H1 (cell line): ENCODE measurements at regions not wholly inside any gene's neighbourhood (a gene's known extent, or its start where the extent isn't known, plus 50 kb on each side); places are given as distances from the start of the nearest gene placed in this dataset.

Experiments
- CTCF ChIA-PET: fragments of 300-600 bp; sonication (Branson Sonifier 250); formaldehyde crosslinking; loops from one replicate; lab custom pipeline; 2021; ENCODE audit not compliant: partially characterized antibody; lab: Charles Lee
- POLR2A ChIA-PET: fragments of 300-600 bp; sonication (Branson Sonifier 250); formaldehyde crosslinking; loops from one replicate; lab custom pipeline; 2021; ENCODE audit warnings: inconsistent platforms; ENCODE audit not compliant: partially characterized antibody; lab: Charles Lee
- DNase-seq, 2 experiments: peaks; one replicate each; pipeline versions ENCODE4 v3.0.0 to v3.0.0-alpha.2; 2010 to 2022; ENCODE audit warnings: low spot score in 2 of 2, low read depth in 1 of 2, mixed read lengths in 1 of 2
- FAIRE-seq: peaks from 2 replicates; lab custom pipeline; 2011; peaks lifted over from hg19 to GRCh38; lab: Jason Lieb, UNC
- H2AFZ ChIP-seq: 2 replicates; pipeline ENCODE4 v1.8.1; 2012; ENCODE audit warnings: low read length, inconsistent platforms
- H2AK5ac ChIP-seq: 2 replicates; pipeline ENCODE4 v1.6.1; 2013; ENCODE audit warnings: low read depth, low read length
- H2BK120ac ChIP-seq: replicated peaks from 2 replicates; pipeline ENCODE3; 2013; ENCODE audit warnings: low read depth, low read length, inconsistent platforms
- H2BK12ac ChIP-seq: 2 replicates; pipeline ENCODE4 v1.6.1; 2013; ENCODE audit warnings: low read depth, low read length
- H2BK15ac ChIP-seq: 2 replicates; pipeline ENCODE4 v1.6.1; 2013; ENCODE audit warnings: low read length
- H2BK20ac ChIP-seq: 2 replicates; pipeline ENCODE4 v1.6.1; 2013; ENCODE audit warnings: low read length
- H2BK5ac ChIP-seq: 2 replicates; pipeline ENCODE4 v1.6.1; 2013; ENCODE audit warnings: low read depth, low read length
- H3K14ac ChIP-seq: 2 replicates; pipeline ENCODE4 v1.6.1; 2013; ENCODE audit warnings: inconsistent platforms; ENCODE audit not compliant: insufficient read length
- H3K18ac ChIP-seq: 2 replicates; pipeline ENCODE4 v1.6.1; 2013; ENCODE audit warnings: low read length; ENCODE audit errors: extremely low read depth
- H3K23ac ChIP-seq: 2 replicates; pipeline ENCODE4 v1.6.1; 2013; ENCODE audit warnings: inconsistent platforms; ENCODE audit not compliant: insufficient read length
- H3K23me2 ChIP-seq: 2 replicates; pipeline ENCODE4 v1.6.1; 2013; ENCODE audit warnings: low read depth, low read length
- H3K27ac ChIP-seq: 2 replicates; pipeline ENCODE4 v1.6.1; 2011; ENCODE audit warnings: low read depth, low read length, inconsistent platforms
- H3K27me3 ChIP-seq, 4 experiments: replicated peaks in 1 of 4; 1 replicate in 1 of 4; 2 replicates in 3 of 4; pipeline versions ENCODE4 v1.6.1 to v1.8.1; 2011 to 2013; ENCODE audit warnings: low read length in 3 of 4, mild to moderate bottlenecking in 3 of 4, inconsistent platforms in 2 of 4, mixed read lengths in 2 of 4, moderate library complexity in 1 of 4; ENCODE audit not compliant: control insufficient read depth in 3 of 4, insufficient read depth in 3 of 4; ENCODE audit errors: extremely low read depth in 1 of 4
- H3K36me3 ChIP-seq, 4 experiments: 2 replicates each; pipeline versions ENCODE4 v1.6.1 to v1.8.1; 2011 to 2013; ENCODE audit warnings: mild to moderate bottlenecking in 4 of 4, low read length in 3 of 4, moderate library complexity in 2 of 4, control low read depth in 1 of 4, inconsistent platforms in 1 of 4; ENCODE audit not compliant: insufficient read depth in 4 of 4, control insufficient read depth in 2 of 4
- H3K4ac ChIP-seq: replicated peaks from 2 replicates; pipeline ENCODE3; 2013; ENCODE audit warnings: low read length, low read depth, mixed read lengths, inconsistent platforms; ENCODE audit not compliant: insufficient read length
- H3K4me1 ChIP-seq, 4 experiments: replicated peaks in 1 of 4; 1 replicate in 1 of 4; 2 replicates in 3 of 4; pipeline versions ENCODE4 v1.6.1 to v1.8.1; 2011 to 2013; ENCODE audit warnings: low read length in 3 of 4, inconsistent platforms in 2 of 4, mixed read lengths in 1 of 4; ENCODE audit not compliant: insufficient read depth in 4 of 4, control insufficient read depth in 3 of 4
- H3K4me2 ChIP-seq, 2 experiments: 2 replicates each; pipeline versions ENCODE4 v1.6.1 to v1.8.1; 2011 to 2013; ENCODE audit warnings: low read depth in 2 of 2, low read length in 2 of 2, control low read depth in 1 of 2, inconsistent platforms in 1 of 2, mild to moderate bottlenecking in 1 of 2; ENCODE audit not compliant: insufficient read depth in 1 of 2
- H3K4me3 ChIP-seq, 4 experiments: fragments of 200-600, 300-600 bp in 1 of 4; sonication (generic), shearing (Covaris generic), sonication (Bioruptor Twin) in 1 of 4; 2 replicates each; pipeline versions ENCODE4 v1.5.1 to v1.8.1; 2011 to 2016; ENCODE audit warnings: low read length in 4 of 4, low read depth in 3 of 4, control low read depth in 2 of 4, inconsistent platforms in 2 of 4, mild to moderate bottlenecking in 2 of 4, mixed read lengths in 1 of 4, moderate library complexity in 1 of 4; ENCODE audit not compliant: insufficient read depth in 2 of 4; ENCODE audit errors: extremely low read depth in 1 of 4
- H3K56ac ChIP-seq: replicated peaks from 2 replicates; pipeline ENCODE3; 2013; ENCODE audit warnings: low read depth, mild to moderate bottlenecking, mixed read lengths, low read length, inconsistent platforms; ENCODE audit not compliant: insufficient read length
- H3K79me1 ChIP-seq: 2 replicates; pipeline ENCODE4 v1.6.1; 2013; ENCODE audit warnings: low read depth, low read length, control low read depth
- H3K79me2 ChIP-seq, 2 experiments: 2 replicates each; pipeline versions ENCODE4 v1.6.1 to v1.8.1; 2012 to 2013; ENCODE audit warnings: low read length in 2 of 2, mild to moderate bottlenecking in 2 of 2, inconsistent platforms in 1 of 2; ENCODE audit not compliant: insufficient read depth in 2 of 2, control insufficient read depth in 1 of 2
- H3K9ac ChIP-seq, 4 experiments: replicated peaks in 1 of 4; 1 replicate in 1 of 4; 2 replicates in 3 of 4; pipeline versions ENCODE4 v1.6.1 to v1.8.1; 2011 to 2013; ENCODE audit warnings: low read depth in 3 of 4, low read length in 3 of 4, control low read depth in 2 of 4, mild to moderate bottlenecking in 2 of 4, moderate library complexity in 2 of 4, inconsistent platforms in 1 of 4; ENCODE audit errors: extremely low read depth in 1 of 4
- H3K9me3 ChIP-seq, 2 experiments: 2 replicates each; pipeline versions ENCODE4 v1.6.1 to v1.8.1; 2012 to 2013; ENCODE audit warnings: mild to moderate bottlenecking in 2 of 2, moderate library complexity in 2 of 2, control low read depth in 1 of 2, inconsistent platforms in 1 of 2, low read depth in 1 of 2, low read length in 1 of 2, mixed read lengths in 1 of 2; ENCODE audit not compliant: insufficient read depth in 2 of 2
- H4K20me1 ChIP-seq, 2 experiments: replicated peaks in 1 of 2; 2 replicates each; pipeline versions ENCODE3 to v1.8.1; 2011 to 2013; ENCODE audit warnings: inconsistent platforms in 2 of 2, low read length in 2 of 2, mild to moderate bottlenecking in 1 of 2; ENCODE audit not compliant: insufficient read depth in 2 of 2, control insufficient read depth in 1 of 2
- H4K5ac ChIP-seq: 2 replicates; pipeline ENCODE4 v1.6.1; 2013; ENCODE audit warnings: low read length, low read depth, mixed read lengths, inconsistent platforms; ENCODE audit not compliant: insufficient read length
- H4K8ac ChIP-seq: 2 replicates; pipeline ENCODE4 v1.8.0; 2013; ENCODE audit warnings: mild to moderate bottlenecking, moderate library complexity, low read length, inconsistent platforms; ENCODE audit not compliant: insufficient read depth; ENCODE audit errors: extremely low read depth
- H4K91ac ChIP-seq: replicated peaks from 2 replicates; pipeline ENCODE3; 2013; ENCODE audit warnings: low read length, mixed read lengths, inconsistent platforms; ENCODE audit not compliant: insufficient read length
- ATF2 ChIP-seq: IDR thresholded peaks from 2 replicates; pipeline ENCODE4 v1.6.1; 2012; ENCODE audit warnings: low read length, inconsistent platforms
- E2F6 ChIP-seq: IDR thresholded peaks from 2 replicates; pipeline ENCODE4 v1.6.1; 2012; ENCODE audit warnings: inconsistent platforms
- JUND ChIP-seq: IDR thresholded peaks from 2 replicates; pipeline ENCODE4 v1.6.1; 2011; ENCODE audit warnings: mild to moderate bottlenecking, improper control_type of control experiment, low read length
- NRF1 ChIP-seq: IDR thresholded peaks from 2 replicates; pipeline ENCODE4 v1.6.1; 2011; ENCODE audit warnings: mild to moderate bottlenecking, low read depth, low read length, improper control_type of control experiment
- POLR2A ChIP-seq, 2 experiments: IDR thresholded peaks; 1 replicate in 1 of 2; 2 replicates in 1 of 2; pipeline ENCODE4 v1.6.1; 2011; ENCODE audit warnings: low read depth in 2 of 2, low read length in 2 of 2, mild to moderate bottlenecking in 2 of 2; ENCODE audit errors: control extremely low read depth in 1 of 2
- TEAD4 ChIP-seq: IDR thresholded peaks from 2 replicates; pipeline ENCODE4 v1.6.1; 2012; ENCODE audit warnings: low read depth, low read length, inconsistent platforms, mixed read lengths
- WGBS, 2 experiments: shearing (Covaris generic) in 1 of 2; methylation state at CpG; one replicate each; pipeline versions ENCODE4 v1.1.6 to v1.1.7; 2013 to 2015; ENCODE audit warnings: low lambda C conversion rate in 2 of 2, mixed read lengths in 2 of 2, inconsistent platforms in 1 of 2, low coverage in 1 of 2, missing lambda C conversion rate in 1 of 2; ENCODE audit not compliant: insufficient replicate concordance in 2 of 2, insufficient coverage in 1 of 2, insufficient read length in 1 of 2; ENCODE audit errors: extremely low coverage in 1 of 2, missing lambda C conversion rate in 1 of 2; 5-methylcytosine and 5-hydroxymethylcytosine counted together

DNA sequence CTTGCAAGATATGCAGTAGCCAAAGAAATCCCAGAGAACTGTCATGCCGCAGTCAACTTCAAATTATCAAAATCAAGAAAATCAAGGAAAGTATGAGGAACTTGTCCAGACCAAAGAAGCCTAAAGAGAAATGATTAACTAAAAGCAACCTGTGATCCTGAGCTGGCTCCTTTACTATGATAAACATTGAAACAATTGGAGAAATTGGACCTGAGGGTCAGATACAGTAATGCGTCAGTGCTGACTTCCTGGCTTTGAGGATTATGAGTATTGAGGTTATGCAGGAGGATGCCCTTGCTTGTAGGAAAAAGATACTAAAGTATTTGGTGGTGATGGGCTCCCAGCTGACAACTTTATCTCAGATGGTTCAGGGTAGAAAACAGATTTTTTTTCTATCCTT is 324.7 kb upstream of the AKR1E2 start:
- ChIA-PET CTCF (interaction anchor here (1.1 kb wide), 1 partner anchor 156 kb away, joined by 3 read pairs; no protein-coding TSS in a partner anchor), POLR2A (no interaction called here)
- H4K20me1 ChIP-seq, result no peaks in the 10 kb centered on the region
- no peak overlapping the region for H3K14ac ChIP-seq
- TF ChIP-seq JUND, result no peak
- no peak for TF ChIP-seq NRF1
- no peak for TF ChIP-seq E2F6
- TF ChIP-seq TEAD4, result no peak
- TF ChIP-seq ATF2, result no peak
- TF ChIP-seq POLR2A (IDR thresholded peaks at IDR 0.05; ENCODE audit: control extremely low read depth in 1 of 2, low read depth in 2 of 2, low read length in 2 of 2), result no peak
- H3K9me3 ChIP-seq, result no peaks in the 10 kb centered on the region
- H3K4me2 ChIP-seq, result no peak overlapping the region
- H3K36me3 ChIP-seq, result no peaks in the 10 kb centered on the region
- no peak overlapping the region for H2BK15ac ChIP-seq
- H3K4me3 ChIP-seq, result no peak overlapping the region
- no peak overlapping the region for H4K5ac ChIP-seq
- H3K27me3 ChIP-seq, result no peaks in the 10 kb centered on the region
- no peaks in the 10 kb centered on the region for H3K23me2 ChIP-seq
- H2BK5ac ChIP-seq, result no peak overlapping the region
- H2AFZ ChIP-seq, result no peak overlapping the region
- H3K18ac ChIP-seq, result no peak overlapping the region
- 100% methylated on average over 2 of the region's 2 CpGs; no CpG with 5 or more reads in 1 of the 2 experiments for WGBS, 2 experiments
- no peak overlapping the region for H2AK5ac ChIP-seq
- no peak overlapping the region for H2BK12ac ChIP-seq
- H3K23ac ChIP-seq, result no peak overlapping the region
- DNase-seq, result no peak
- no peaks in the 10 kb centered on the region for H3K79me2 ChIP-seq
- no peak overlapping the region for H2BK120ac ChIP-seq
- H3K4ac ChIP-seq, result no peak overlapping the region
- H3K4me1 ChIP-seq, result no peaks in the 10 kb centered on the region
- H3K27ac ChIP-seq, result no peak overlapping the region
- no peak overlapping the region for H3K9ac ChIP-seq
- FAIRE-seq, result no peak
- no peak overlapping the region for H4K91ac ChIP-seq
- no peaks in the 10 kb centered on the region for H3K79me1 ChIP-seq
- H2BK20ac ChIP-seq, result no peak overlapping the region
- H3K56ac ChIP-seq, result no peak overlapping the region
- H4K8ac ChIP-seq, result no peak overlapping the region
